HepG2 (cell line): ENCODE measurements at regions not wholly inside any gene's neighbourhood (a gene's known extent, or its start where the extent isn't known, plus 50 kb on each side); places are given as distances from the start of the nearest gene placed in this dataset.

Source experiments
- ATAC-seq: fragments of 200-7000 bp; cut with Tn5 transposase; 3 replicates; pipeline ENCODE4 v1.9.1; 2020; ENCODE audit warnings: mild to moderate bottlenecking, moderate library complexity
- BruUV-seq: library from RNA; stranded (reverse); fragments of 400-500 nt; replicated peaks from 2 replicates; lab custom pipeline; 2021; lab: Mats Ljungman, UMichigan
- CTCF ChIA-PET: fragments of 300-600 bp; formaldehyde crosslinking; extraction: SDS; loops from one replicate; lab custom pipeline; 2021; ENCODE audit warnings: low total read pairs, inconsistent platforms, low intra/inter-chr PET ratio; lab: Yijun Ruan, JAX
- POLR2A ChIA-PET: fragments of 350-600 bp; sonication (Branson Sonifier 250); formaldehyde crosslinking; loops from one replicate; lab custom pipeline; 2020; ENCODE audit warnings: antibody characterized with exemption, inconsistent platforms; lab: Yijun Ruan, JAX
- DNase-seq: peaks from one replicate; pipeline ENCODE4 v3.0.0-alpha.2; 2015; ENCODE audit warnings: low spot score
- FAIRE-seq: peaks from 3 replicates; lab custom pipeline; 2011; peaks lifted over from hg19 to GRCh38; lab: Jason Lieb, UNC
- H2AFZ ChIP-seq: one replicate; pipeline ENCODE4 v1.6.1; 2011; ENCODE audit warnings: low read length, inconsistent platforms
- H3K27ac ChIP-seq: fragments of 300-600 bp; 3 replicates; pipeline ENCODE4 v1.8.0; 2011; ENCODE audit warnings: mixed run types, mild to moderate bottlenecking, mixed read lengths, low read length, inconsistent platforms; ENCODE audit not compliant: insufficient read depth; ENCODE audit errors: extremely low read length
- H3K27me3 ChIP-seq, 2 experiments: fragments of 200-600 bp in 1 of 2; 2 replicates in 1 of 2; 3 replicates in 1 of 2; pipeline versions ENCODE4 v1.6.0 to v1.8.0; 2011; ENCODE audit warnings: low read length in 2 of 2, mild to moderate bottlenecking in 2 of 2, moderate library complexity in 2 of 2, inconsistent platforms in 1 of 2; ENCODE audit not compliant: insufficient read depth in 2 of 2, control insufficient read depth in 1 of 2
- H3K36me3 ChIP-seq, 2 experiments: fragments of 200-600 bp in 1 of 2; replicated peaks in 1 of 2; 2 replicates in 1 of 2; 3 replicates in 1 of 2; pipeline versions ENCODE4 v1.5.1 to v1.8.0; 2011; ENCODE audit warnings: low read length in 2 of 2, inconsistent platforms in 1 of 2; ENCODE audit not compliant: insufficient read depth in 2 of 2, control insufficient read depth in 1 of 2
- H3K4me1 ChIP-seq: 2 replicates; pipeline ENCODE4 v1.5.1; 2012; ENCODE audit warnings: low read length, inconsistent platforms; ENCODE audit not compliant: insufficient read depth
- H3K4me2 ChIP-seq: 2 replicates; pipeline ENCODE4 v1.6.0; 2011; ENCODE audit warnings: low read depth, low read length, inconsistent platforms
- H3K4me3 ChIP-seq, 3 experiments: fragments of 200-600 bp in 1 of 3; sonication (generic), shearing (Covaris generic) in 1 of 3; replicated peaks in 1 of 3; 2 replicates each; pipeline ENCODE4 v1.5.1; 2011 to 2016; ENCODE audit warnings: low read length in 3 of 3, inconsistent platforms in 2 of 3, low read depth in 2 of 3, mild to moderate bottlenecking in 2 of 3, control low read depth in 1 of 3, mixed read lengths in 1 of 3; ENCODE audit not compliant: insufficient read depth in 1 of 3
- H3K79me2 ChIP-seq: one replicate; pipeline ENCODE4 v1.6.1; 2011; ENCODE audit warnings: low read length, inconsistent platforms; ENCODE audit not compliant: insufficient read depth
- H3K9ac ChIP-seq: 2 replicates; pipeline ENCODE4 v1.6.0; 2011; ENCODE audit warnings: mild to moderate bottlenecking, low read depth, low read length, inconsistent platforms; ENCODE audit not compliant: insufficient read depth
- H3K9me3 ChIP-seq: 2 replicates; pipeline ENCODE4 v1.5.1; 2012; ENCODE audit warnings: mild to moderate bottlenecking, low read length
- H4K20me1 ChIP-seq: 2 replicates; pipeline ENCODE4 v1.6.0; 2011; ENCODE audit warnings: inconsistent platforms, mild to moderate bottlenecking, low read length, moderate library complexity; ENCODE audit not compliant: insufficient read depth
- CREM ChIP-seq, 2 experiments: sonication (generic) in 1 of 2; formaldehyde crosslinking in 1 of 2; IDR thresholded peaks; 2 replicates each; pipeline versions ENCODE4 v1.4.0 to v1.6.1; 2016 to 2020; ENCODE audit warnings: antibody characterized with exemption in 1 of 2, mild to moderate bottlenecking in 1 of 2, missing genetic modification reagents in 1 of 2
- FOXA1 ChIP-seq, 2 experiments: fragments of 450-650 bp in 1 of 2; sonication (generic) in 1 of 2; formaldehyde crosslinking in 1 of 2; IDR thresholded peaks; 2 replicates each; pipeline versions ENCODE4 v1.4.0 to v1.6.1; 2016 to 2020; ENCODE audit warnings: missing genetic modification reagents in 1 of 2
- FOXK2 ChIP-seq: fragments of 450-650 bp; IDR thresholded peaks from 2 replicates; pipeline ENCODE4 v1.6.1; 2016
- IKZF4 ChIP-seq: sonication (generic); formaldehyde crosslinking; IDR thresholded peaks from 2 replicates; pipeline ENCODE4 v1.5.1; 2020; ENCODE audit warnings: borderline replicate concordance, mild to moderate bottlenecking, low read depth, missing genetic modification reagents; ENCODE audit errors: not compliant biosample characterization
- KDM6A ChIP-seq: IDR thresholded peaks from 2 replicates; pipeline ENCODE4 v1.6.1; 2016; ENCODE audit warnings: low read depth
- NR1H2 ChIP-seq: sonication (generic); formaldehyde crosslinking; IDR thresholded peaks from 2 replicates; pipeline ENCODE4 v1.8.1; 2022; ENCODE audit warnings: low read depth, missing genetic modification reagents, borderline replicate concordance
- PCBP1 ChIP-seq: fragments of 200-400 bp; formaldehyde crosslinking; IDR thresholded peaks from 2 replicates; pipeline ENCODE4 v1.6.1; 2017; ENCODE audit warnings: mild to moderate bottlenecking, low read depth, low read length, borderline replicate concordance
- TMF1 ChIP-seq: sonication (generic); formaldehyde crosslinking; IDR thresholded peaks from 2 replicates; pipeline ENCODE4 v1.8.1; 2022; ENCODE audit warnings: low read depth, missing genetic modification reagents
- TRIM24 ChIP-seq: sonication (generic); formaldehyde crosslinking; IDR thresholded peaks from 2 replicates; pipeline ENCODE4 v1.8.0; 2022; ENCODE audit warnings: mild to moderate bottlenecking, missing genetic modification reagents
- YY1 ChIP-seq: IDR thresholded peaks from 2 replicates; pipeline ENCODE4 v1.6.1; 2011; ENCODE audit warnings: low read length, low read depth, moderate library complexity, mild to moderate bottlenecking; ENCODE audit not compliant: insufficient read depth, insufficient replicate concordance
- ZMYM3 ChIP-seq: sonication (generic); formaldehyde crosslinking; IDR thresholded peaks from 2 replicates; pipeline ENCODE4 v1.5.1; 2020; ENCODE audit warnings: mild to moderate bottlenecking, missing genetic modification reagents
- ZNF3 ChIP-seq: IDR thresholded peaks from 2 replicates; pipeline ENCODE4 v1.7.0; 2017; ENCODE audit warnings: inconsistent platforms
- ZNF567 ChIP-seq: sonication (generic); formaldehyde crosslinking; IDR thresholded peaks from 2 replicates; pipeline ENCODE4 v1.8.1; 2023; ENCODE audit warnings: mild to moderate bottlenecking, missing genetic modification reagents, borderline replicate concordance
- ZNF737 ChIP-seq: sonication (generic); formaldehyde crosslinking; IDR thresholded peaks from 2 replicates; pipeline ENCODE4 v1.5.0; 2020; ENCODE audit warnings: missing genetic modification reagents, mild to moderate bottlenecking, borderline replicate concordance
- ZNF777 ChIP-seq: sonication (generic); formaldehyde crosslinking; IDR thresholded peaks from 2 replicates; pipeline ENCODE4 v1.4.0; 2020; ENCODE audit warnings: missing genetic modification reagents
- ZNF782 ChIP-seq: sonication (generic); formaldehyde crosslinking; IDR thresholded peaks from 2 replicates; pipeline ENCODE4 v1.4.0; 2020; ENCODE audit warnings: missing genetic modification reagents, mild to moderate bottlenecking, borderline replicate concordance
- ZSCAN9 ChIP-seq: IDR thresholded peaks from 2 replicates; pipeline ENCODE4 v1.6.1; 2016; ENCODE audit warnings: borderline replicate concordance
- WGBS: methylation state at CpG from one replicate; pipeline ENCODE4 v1.1.6; 2017; ENCODE audit warnings: low lambda C conversion rate; 5-methylcytosine and 5-hydroxymethylcytosine counted together
- in situ Hi-C: cut with HindIII; loops from 2 replicates; pipeline ENCODE4 v1.10.0; 2017; ENCODE audit warnings: low pct_unique_long_range_greater_than_20kb; ENCODE audit not compliant: extremely low pct_ligation_motif_present
- intact Hi-C: fragments of 100-400 bp; cut with micrococcal nuclease; formaldehyde crosslinking; loops from one replicate; pipeline ENCODE4 v1.10.0; 2022; ENCODE audit not compliant: unreplicated experiment
- TF ChIP-seq, protein P1 (sequence below): sonication (generic); formaldehyde crosslinking; IDR thresholded peaks from 2 replicates; pipeline ENCODE4 v1.5.1; 2020; ENCODE audit warnings: missing genetic modification reagents, mild to moderate bottlenecking, borderline replicate concordance
- TF ChIP-seq, protein P2 (sequence below): sonication (generic); formaldehyde crosslinking; IDR thresholded peaks from 2 replicates; pipeline ENCODE4 v1.8.0; 2023; ENCODE audit warnings: mild to moderate bottlenecking, missing genetic modification reagents

DNA sequence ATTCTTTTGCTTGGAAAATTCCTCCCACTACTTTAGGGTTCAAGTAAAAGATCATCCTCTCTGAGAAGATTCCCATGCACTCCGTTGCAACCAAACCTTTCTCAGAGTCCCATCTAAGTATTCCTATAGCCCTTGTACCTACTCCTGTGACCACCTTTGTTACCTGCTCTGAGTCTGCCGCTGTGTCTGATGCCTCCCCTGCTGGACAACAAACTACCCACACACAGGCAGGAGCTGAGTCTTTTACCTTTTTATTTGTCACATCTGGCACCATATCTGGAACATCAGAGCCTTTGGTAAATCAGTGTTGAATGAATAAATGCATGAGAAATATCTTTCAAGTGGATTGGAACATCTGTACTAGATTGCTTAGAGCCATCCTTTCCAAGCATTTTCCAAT is 82.1 kb upstream of the FLRT2 start:
- FAIRE-seq (no peak), ATAC-seq (no peak), DNase-seq (no peak)
- Histone ChIP-seq H3K36me3 (no peaks in the 10 kb centered on the region), H3K9ac (no peak overlapping the region), H3K27ac (no peak overlapping the region), H4K20me1 (no peaks in the 10 kb centered on the region), H3K4me2 (no peak overlapping the region), H3K4me1 (no peaks in the 10 kb centered on the region), H3K27me3 (no peaks in the 10 kb centered on the region), H3K9me3 (peaks cover 77% of the 10 kb centered on the region), H3K4me3 (no peak overlapping the region), H2AFZ (no peak overlapping the region), H3K79me2 (no peaks in the 10 kb centered on the region)
- 4% methylated on average over 2 of the region's 2 CpGs for WGBS
- in situ Hi-C loops (no loop called here), intact Hi-C loops (no loop called here)
- no TSS peak for BruUV-seq
- ChIA-PET POLR2A (no interaction called here), CTCF (no interaction called here)
- TF ChIP-seq TRIM24, result no peak
- TF ChIP-seq IKZF4 (CRISPR knock-in tag), result no peak
- no peak for TF ChIP-seq ZNF3 (CRISPR knock-in tag)
- TF ChIP-seq ZSCAN9 (CRISPR knock-in tag), result no peak
- no peak for TF ChIP-seq ZNF737
- TF ChIP-seq, protein P1, sequence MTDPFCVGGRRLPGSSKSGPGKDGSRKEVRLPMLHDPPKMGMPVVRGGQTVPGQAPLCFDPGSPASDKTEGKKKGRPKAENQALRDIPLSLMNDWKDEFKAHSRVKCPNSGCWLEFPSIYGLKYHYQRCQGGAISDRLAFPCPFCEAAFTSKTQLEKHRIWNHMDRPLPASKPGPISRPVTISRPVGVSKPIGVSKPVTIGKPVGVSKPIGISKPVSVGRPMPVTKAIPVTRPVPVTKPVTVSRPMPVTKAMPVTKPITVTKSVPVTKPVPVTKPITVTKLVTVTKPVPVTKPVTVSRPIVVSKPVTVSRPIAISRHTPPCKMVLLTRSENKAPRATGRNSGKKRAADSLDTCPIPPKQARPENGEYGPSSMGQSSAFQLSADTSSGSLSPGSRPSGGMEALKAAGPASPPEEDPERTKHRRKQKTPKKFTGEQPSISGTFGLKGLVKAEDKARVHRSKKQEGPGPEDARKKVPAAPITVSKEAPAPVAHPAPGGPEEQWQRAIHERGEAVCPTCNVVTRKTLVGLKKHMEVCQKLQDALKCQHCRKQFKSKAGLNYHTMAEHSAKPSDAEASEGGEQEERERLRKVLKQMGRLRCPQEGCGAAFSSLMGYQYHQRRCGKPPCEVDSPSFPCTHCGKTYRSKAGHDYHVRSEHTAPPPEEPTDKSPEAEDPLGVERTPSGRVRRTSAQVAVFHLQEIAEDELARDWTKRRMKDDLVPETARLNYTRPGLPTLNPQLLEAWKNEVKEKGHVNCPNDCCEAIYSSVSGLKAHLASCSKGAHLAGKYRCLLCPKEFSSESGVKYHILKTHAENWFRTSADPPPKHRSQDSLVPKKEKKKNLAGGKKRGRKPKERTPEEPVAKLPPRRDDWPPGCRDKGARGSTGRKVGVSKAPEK (CRISPR knock-in tag), result no peak
- TF ChIP-seq PCBP1, result no peak
- no peak for TF ChIP-seq ZNF777
- no peak for TF ChIP-seq CREM (IDR thresholded peaks at IDR 0.05)
- TF ChIP-seq CREM (CRISPR knock-in tag; IDR thresholded peaks at IDR 0.05), result no peak
- no peak for TF ChIP-seq ZNF567 (CRISPR knock-in tag)
- no peak for TF ChIP-seq KDM6A
- TF ChIP-seq FOXK2, result no peak
- TF ChIP-seq ZNF782 (CRISPR knock-in tag), result no peak
- TF ChIP-seq ZMYM3 (CRISPR knock-in tag), result no peak
- TF ChIP-seq TMF1 (CRISPR knock-in tag), result no peak
- TF ChIP-seq, protein P2, sequence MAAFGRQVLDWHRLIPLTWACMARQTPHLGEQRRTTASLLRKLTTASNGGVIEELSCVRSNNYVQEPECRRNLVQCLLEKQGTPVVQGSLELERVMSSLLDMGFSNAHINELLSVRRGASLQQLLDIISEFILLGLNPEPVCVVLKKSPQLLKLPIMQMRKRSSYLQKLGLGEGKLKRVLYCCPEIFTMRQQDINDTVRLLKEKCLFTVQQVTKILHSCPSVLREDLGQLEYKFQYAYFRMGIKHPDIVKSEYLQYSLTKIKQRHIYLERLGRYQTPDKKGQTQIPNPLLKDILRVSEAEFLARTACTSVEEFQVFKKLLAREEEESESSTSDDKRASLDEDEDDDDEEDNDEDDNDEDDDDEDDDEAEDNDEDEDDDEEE (CRISPR knock-in tag), result no peak
- TF ChIP-seq FOXA1 (IDR thresholded peaks at IDR 0.05), result no peak
- TF ChIP-seq FOXA1 (CRISPR knock-in tag; IDR thresholded peaks at IDR 0.05), result no peak
- no peak for TF ChIP-seq YY1
- no peak for TF ChIP-seq NR1H2 (CRISPR knock-in tag)
- TF ChIP-seq, all 625 proteins: peak for 0
